ENCODE measurements at regions not wholly inside any gene's neighbourhood (a gene's known extent, or its start where the extent isn't known, plus 50 kb on each side); places are given as distances from the start of the nearest gene placed in this dataset.
"Not testable (repeated sequence)": the region's sequence is repeated elsewhere in the genome, so short reads cannot be mapped to it uniquely, and the experiment has no call there.

DNA sequence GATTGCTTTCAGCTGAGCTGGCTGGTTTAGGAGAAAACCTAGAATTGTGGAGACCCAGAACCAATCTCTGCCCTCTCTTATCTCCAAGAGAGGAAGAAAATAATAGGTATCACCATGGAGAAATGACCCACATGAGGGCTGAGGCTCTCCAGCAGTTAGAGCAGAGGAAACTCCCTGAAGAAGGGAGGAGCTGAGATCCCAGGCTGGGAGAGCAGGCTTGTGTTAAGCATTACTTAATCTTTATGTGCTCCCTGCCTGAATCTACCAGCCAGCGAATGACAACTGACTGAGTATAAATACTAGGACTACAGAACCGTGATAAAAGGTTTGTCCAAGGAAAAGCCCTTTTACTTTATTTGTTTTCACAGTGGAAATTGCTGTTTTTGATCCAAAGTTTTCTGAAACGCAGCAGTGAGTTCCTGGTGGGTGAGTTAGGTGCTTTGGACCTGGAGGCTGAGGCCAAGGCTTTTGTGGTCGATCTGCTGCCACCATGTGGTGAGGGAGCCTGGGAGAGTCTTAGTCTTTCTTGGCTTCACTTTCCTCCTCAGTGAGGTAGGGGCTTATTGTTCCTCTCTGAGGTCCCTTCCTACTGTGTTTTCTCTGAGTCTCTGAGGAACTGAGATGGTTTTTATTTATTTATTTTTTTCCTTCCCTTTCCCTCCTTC is 219.5 kb upstream of the NOTCH2NLA start:
- H3K79me2 ChIP-seq (ENCODE audit: insufficient read depth); POLR2A ChIA-PET; H3F3A ChIP-seq (replicated peaks; ENCODE audit: insufficient read depth); H3K36me3 ChIP-seq (replicated peaks in 1 of 2; ENCODE audit: control insufficient read depth in 1 of 2, insufficient read depth in 2 of 2, low read length in 1 of 2); H3K9ac ChIP-seq; DNase-seq; H3K27me3 ChIP-seq (ENCODE audit: insufficient read depth); H3K4me2 ChIP-seq; H3K9me3 ChIP-seq; H3K4me1 ChIP-seq (ENCODE audit: control insufficient read depth in 1 of 2, insufficient read depth in 2 of 2, low read depth in 1 of 2, low read length in 1 of 2); H3K4me3 ChIP-seq (ENCODE audit: low read depth in 2 of 2, low read length in 1 of 2); H2AFZ ChIP-seq (ENCODE audit: low read depth); H3K27ac ChIP-seq (ENCODE audit: low read depth in 2 of 2, low read length in 1 of 2); CTCF ChIA-PET; H4K20me1 ChIP-seq (ENCODE audit: insufficient read depth); H3K9me2 ChIP-seq: not testable (repeated sequence)
- TF ChIP-seq, protein P1, sequence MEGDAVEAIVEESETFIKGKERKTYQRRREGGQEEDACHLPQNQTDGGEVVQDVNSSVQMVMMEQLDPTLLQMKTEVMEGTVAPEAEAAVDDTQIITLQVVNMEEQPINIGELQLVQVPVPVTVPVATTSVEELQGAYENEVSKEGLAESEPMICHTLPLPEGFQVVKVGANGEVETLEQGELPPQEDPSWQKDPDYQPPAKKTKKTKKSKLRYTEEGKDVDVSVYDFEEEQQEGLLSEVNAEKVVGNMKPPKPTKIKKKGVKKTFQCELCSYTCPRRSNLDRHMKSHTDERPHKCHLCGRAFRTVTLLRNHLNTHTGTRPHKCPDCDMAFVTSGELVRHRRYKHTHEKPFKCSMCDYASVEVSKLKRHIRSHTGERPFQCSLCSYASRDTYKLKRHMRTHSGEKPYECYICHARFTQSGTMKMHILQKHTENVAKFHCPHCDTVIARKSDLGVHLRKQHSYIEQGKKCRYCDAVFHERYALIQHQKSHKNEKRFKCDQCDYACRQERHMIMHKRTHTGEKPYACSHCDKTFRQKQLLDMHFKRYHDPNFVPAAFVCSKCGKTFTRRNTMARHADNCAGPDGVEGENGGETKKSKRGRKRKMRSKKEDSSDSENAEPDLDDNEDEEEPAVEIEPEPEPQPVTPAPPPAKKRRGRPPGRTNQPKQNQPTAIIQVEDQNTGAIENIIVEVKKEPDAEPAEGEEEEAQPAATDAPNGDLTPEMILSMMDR (IDR thresholded peaks at IDR 0.05), result peak; percentile 35
- 0 out of 2 replicates have a peak, but pooled peaks have one; percentile 9 for TF ChIP-seq SMC3 (IDR thresholded peaks at IDR 0.05; ENCODE audit: low read depth, low read length)
- WGBS (ENCODE audit: low lambda C conversion rate), result 37% methylated on average over 3 of the region's 4 CpGs

DNA sequence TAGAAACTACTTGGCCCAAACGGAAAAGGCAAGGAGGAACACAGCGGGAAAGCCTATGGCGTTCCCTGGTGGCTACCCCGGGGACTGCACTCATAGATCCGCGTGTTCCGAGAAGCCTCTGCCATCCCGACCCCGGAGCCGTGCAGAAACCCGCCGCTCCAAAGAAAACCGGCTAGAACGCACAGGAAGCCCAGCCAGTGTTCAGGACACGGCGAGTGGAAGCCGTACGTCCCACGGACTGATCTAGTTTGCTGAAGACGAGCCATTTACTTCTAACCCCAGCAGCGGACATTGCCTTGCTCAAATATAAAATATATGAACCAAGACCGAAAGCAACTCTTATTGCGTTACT is 215.0 kb upstream of the NOTCH2NLA start:
- H3K4me2 ChIP-seq; POLR2A ChIA-PET; H3F3A ChIP-seq (replicated peaks; ENCODE audit: insufficient read depth); H3K9me2 ChIP-seq; H3K79me2 ChIP-seq (ENCODE audit: insufficient read depth); H2AFZ ChIP-seq (ENCODE audit: low read depth); H4K20me1 ChIP-seq (ENCODE audit: insufficient read depth); DNase-seq; H3K36me3 ChIP-seq (replicated peaks in 1 of 2; ENCODE audit: control insufficient read depth in 1 of 2, insufficient read depth in 2 of 2, low read length in 1 of 2); H3K4me1 ChIP-seq (ENCODE audit: control insufficient read depth in 1 of 2, insufficient read depth in 2 of 2, low read depth in 1 of 2, low read length in 1 of 2); CTCF ChIA-PET; H3K9me3 ChIP-seq; H3K27ac ChIP-seq (ENCODE audit: low read depth in 2 of 2, low read length in 1 of 2); H3K27me3 ChIP-seq (ENCODE audit: insufficient read depth); H3K9ac ChIP-seq: not testable (repeated sequence)
- peak overlapping the region in 1 of 2 experiments; percentile 25; a peak in 1 of 4 replicates for H3K4me3 ChIP-seq (ENCODE audit: low read depth in 2 of 2, low read length in 1 of 2)
- 15% methylated on average over 4 of the region's 23 CpGs for WGBS (ENCODE audit: low lambda C conversion rate)

DNA sequence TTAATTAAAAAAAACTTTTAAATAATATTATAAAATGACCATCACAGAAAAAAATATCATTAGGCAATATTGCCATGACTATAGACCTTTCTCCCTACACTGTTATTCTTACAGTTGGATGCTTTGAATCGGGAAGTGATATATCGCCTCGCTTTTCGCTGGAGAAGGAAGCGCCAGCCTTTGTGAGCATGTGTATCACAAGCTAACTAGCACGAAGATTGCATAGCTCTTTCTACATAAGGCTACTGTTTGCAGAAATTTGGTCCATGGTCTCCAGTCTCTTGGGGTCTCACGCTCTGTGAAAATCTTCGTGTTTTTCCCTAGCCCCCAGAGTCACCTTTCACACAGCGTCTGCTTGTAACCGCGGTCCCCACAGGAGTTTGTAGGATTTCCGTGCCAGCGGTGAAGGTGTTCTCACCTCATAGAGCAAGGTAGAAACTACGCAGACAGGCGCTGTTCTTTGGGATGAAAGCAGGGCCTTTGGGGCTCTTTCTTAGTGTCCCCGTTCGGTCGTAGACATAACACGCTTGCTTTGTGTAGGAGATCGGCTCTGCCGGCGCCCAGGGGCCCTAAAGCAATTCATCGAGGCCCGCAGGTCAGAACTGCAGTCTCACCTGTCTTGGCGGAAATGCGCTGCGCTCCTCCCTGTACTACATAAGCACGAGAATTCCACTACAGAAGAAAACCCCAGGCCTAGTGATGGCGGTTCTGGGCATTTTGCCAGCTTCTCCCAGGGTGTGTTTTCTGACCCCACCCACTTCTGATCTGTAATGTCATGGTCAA is 214.5 kb upstream of the NOTCH2NLA start:
- POLR2A ChIA-PET; H4K20me1 ChIP-seq (ENCODE audit: insufficient read depth); H2AFZ ChIP-seq (ENCODE audit: low read depth); H3K36me3 ChIP-seq (replicated peaks in 1 of 2; ENCODE audit: control insufficient read depth in 1 of 2, insufficient read depth in 2 of 2, low read length in 1 of 2); H3K4me1 ChIP-seq (ENCODE audit: control insufficient read depth in 1 of 2, insufficient read depth in 2 of 2, low read depth in 1 of 2, low read length in 1 of 2); H3F3A ChIP-seq (replicated peaks; ENCODE audit: insufficient read depth); H3K9ac ChIP-seq; H3K9me2 ChIP-seq; H3K4me3 ChIP-seq (ENCODE audit: low read depth in 2 of 2, low read length in 1 of 2); H3K27ac ChIP-seq (ENCODE audit: low read depth in 2 of 2, low read length in 1 of 2); H3K9me3 ChIP-seq; H3K4me2 ChIP-seq; DNase-seq; CTCF ChIA-PET; H3K27me3 ChIP-seq (ENCODE audit: insufficient read depth); H3K79me2 ChIP-seq (ENCODE audit: insufficient read depth): not testable (repeated sequence)
- 90% methylated on average over 13 of the region's 29 CpGs for WGBS (ENCODE audit: low lambda C conversion rate)

DNA sequence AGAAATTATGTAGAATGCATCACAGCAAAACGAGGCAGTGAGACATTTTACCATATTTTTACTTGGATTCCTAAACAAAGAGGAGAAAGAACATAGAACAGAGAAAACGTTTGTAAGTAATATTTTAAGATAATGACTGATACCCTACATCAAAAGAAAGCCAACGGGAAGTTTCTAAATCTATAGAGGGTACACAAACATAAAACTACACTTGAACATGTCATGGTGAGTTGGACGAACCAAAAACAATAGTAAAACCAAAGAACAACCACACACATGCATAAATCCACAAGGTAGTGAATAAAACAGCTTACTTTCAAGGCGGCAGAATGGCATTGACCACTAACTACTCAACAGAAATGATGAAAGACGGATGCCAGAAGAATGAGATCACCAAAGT is 209.7 kb upstream of the NOTCH2NLA start:
- DNase-seq; H3K27me3 ChIP-seq (ENCODE audit: insufficient read depth); H3K9ac ChIP-seq; H3F3A ChIP-seq (replicated peaks; ENCODE audit: insufficient read depth); H3K27ac ChIP-seq (ENCODE audit: low read depth in 2 of 2, low read length in 1 of 2); H2AFZ ChIP-seq (ENCODE audit: low read depth); H3K9me2 ChIP-seq; H3K36me3 ChIP-seq (replicated peaks in 1 of 2; ENCODE audit: control insufficient read depth in 1 of 2, insufficient read depth in 2 of 2, low read length in 1 of 2); H3K79me2 ChIP-seq (ENCODE audit: insufficient read depth); H3K4me1 ChIP-seq (ENCODE audit: control insufficient read depth in 1 of 2, insufficient read depth in 2 of 2, low read depth in 1 of 2, low read length in 1 of 2); H3K9me3 ChIP-seq; CTCF ChIA-PET; H3K4me3 ChIP-seq (ENCODE audit: low read depth in 2 of 2, low read length in 1 of 2); POLR2A ChIA-PET; H3K4me2 ChIP-seq; H4K20me1 ChIP-seq (ENCODE audit: insufficient read depth): not testable (repeated sequence)
- WGBS (ENCODE audit: low lambda C conversion rate), result 3% methylated on average over 3 of the region's 6 CpGs

DNA sequence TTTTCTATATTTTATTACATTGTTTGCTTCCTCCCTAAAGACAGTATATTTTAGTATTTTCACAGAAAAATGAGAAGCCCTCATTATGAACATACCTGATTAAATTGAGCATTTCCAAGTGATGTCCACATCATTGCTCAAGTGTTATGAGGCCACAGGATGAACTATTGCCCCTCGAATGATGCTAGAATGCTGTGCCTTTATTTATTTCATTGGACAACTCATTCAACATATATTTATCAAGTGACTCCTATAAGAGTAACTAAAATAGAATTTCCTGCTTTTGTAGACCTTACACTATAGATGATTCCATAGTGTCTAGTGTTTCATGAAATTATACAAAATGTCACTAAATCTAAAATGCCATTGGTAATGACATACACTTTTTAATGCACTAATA is 187.8 kb upstream of the NOTCH2NLA start:
- H3K79me2 ChIP-seq (ENCODE audit: insufficient read depth); CTCF ChIA-PET; DNase-seq: not testable (repeated sequence)

DNA sequence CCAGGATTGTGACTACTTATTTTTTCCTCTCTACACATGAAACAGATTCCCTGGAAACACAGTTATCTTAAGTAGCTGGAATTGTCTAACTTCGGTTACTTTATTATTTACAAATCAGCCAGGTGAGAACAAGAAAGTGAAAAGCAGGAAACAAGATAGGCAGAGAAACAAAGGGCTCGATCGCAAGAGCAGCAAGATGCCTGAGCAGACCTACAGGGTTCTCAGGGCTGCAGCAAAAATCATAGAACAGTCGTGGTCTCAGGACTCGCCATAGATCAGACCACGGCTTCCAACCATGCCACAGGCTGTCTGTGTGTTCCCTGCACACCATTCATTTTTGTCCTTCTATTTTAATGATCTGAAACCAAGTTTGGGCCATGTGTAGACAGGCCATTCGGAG is 186.2 kb upstream of the NOTCH2NLA start:
- H4K20me1 ChIP-seq (ENCODE audit: insufficient read depth); H3K4me1 ChIP-seq (ENCODE audit: control insufficient read depth in 1 of 2, insufficient read depth in 2 of 2, low read depth in 1 of 2, low read length in 1 of 2); H3K27me3 ChIP-seq (ENCODE audit: insufficient read depth); H3K9me2 ChIP-seq; POLR2A ChIA-PET; H3K27ac ChIP-seq (ENCODE audit: low read depth in 2 of 2, low read length in 1 of 2); H3K4me3 ChIP-seq (ENCODE audit: low read depth in 2 of 2, low read length in 1 of 2); DNase-seq; H3K79me2 ChIP-seq (ENCODE audit: insufficient read depth); H3F3A ChIP-seq (replicated peaks; ENCODE audit: insufficient read depth); CTCF ChIA-PET; H3K9me3 ChIP-seq; H3K4me2 ChIP-seq; H3K36me3 ChIP-seq (replicated peaks in 1 of 2; ENCODE audit: control insufficient read depth in 1 of 2, insufficient read depth in 2 of 2, low read length in 1 of 2); H3K9ac ChIP-seq; H2AFZ ChIP-seq (ENCODE audit: low read depth): not testable (repeated sequence)
- 74% methylated on average over 5 of the region's 7 CpGs for WGBS (ENCODE audit: low lambda C conversion rate)

More for the DNA sequence above, 187.8 kb upstream of the NOTCH2NLA start:
- H3K9me2 ChIP-seq; H3K4me3 ChIP-seq (ENCODE audit: low read depth in 2 of 2, low read length in 1 of 2); H2AFZ ChIP-seq (ENCODE audit: low read depth); H3K4me1 ChIP-seq (ENCODE audit: control insufficient read depth in 1 of 2, insufficient read depth in 2 of 2, low read depth in 1 of 2, low read length in 1 of 2); H3K9me3 ChIP-seq; H3K9ac ChIP-seq; POLR2A ChIA-PET; H3K27me3 ChIP-seq (ENCODE audit: insufficient read depth); H4K20me1 ChIP-seq (ENCODE audit: insufficient read depth); H3K27ac ChIP-seq (ENCODE audit: low read depth in 2 of 2, low read length in 1 of 2); H3F3A ChIP-seq (replicated peaks; ENCODE audit: insufficient read depth); H3K4me2 ChIP-seq; H3K36me3 ChIP-seq (replicated peaks in 1 of 2; ENCODE audit: control insufficient read depth in 1 of 2, insufficient read depth in 2 of 2, low read length in 1 of 2): not testable (repeated sequence)
- WGBS (ENCODE audit: low lambda C conversion rate), result 50% methylated on average over 1 of the region's 1 CpG

All from SK-N-SH (cell line).